ENCODE measurements at regions not wholly inside any gene's neighbourhood (a gene's known extent, or its start where the extent isn't known, plus 50 kb on each side); places are given as distances from the start of the nearest gene placed in this dataset.

DNA sequence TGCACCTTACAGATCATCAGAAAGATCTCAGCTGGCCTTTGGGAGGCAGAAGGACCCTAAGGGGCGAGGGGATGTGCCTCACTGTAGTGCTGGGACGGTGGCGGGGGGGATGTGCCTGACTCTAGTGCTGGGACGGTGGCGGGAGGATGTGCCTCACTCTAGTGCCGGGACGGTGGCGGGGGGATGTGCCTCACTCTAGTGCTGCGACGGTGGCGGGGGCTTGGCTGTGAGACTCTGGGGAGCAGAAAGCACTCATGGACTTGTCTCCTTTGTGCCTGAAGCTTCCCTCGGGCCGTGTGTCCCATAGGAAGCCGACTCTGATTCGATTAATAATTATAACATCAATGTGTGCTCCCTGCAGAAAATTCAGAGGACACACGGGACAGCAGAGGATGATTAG lies 126.6 kb downstream of the ZNF664 start:
- H3K4me1 ChIP-seq (ENCODE audit: insufficient read depth, low read length), result peaks cover 8% of the 10 kb centered on the region
- no peaks in the 10 kb centered on the region for H4K20me1 ChIP-seq (ENCODE audit: insufficient read depth, low read length)
- H2AFZ ChIP-seq (ENCODE audit: low read length), result no peak overlapping the region
- BruUV-seq (replicated peaks), result no TSS peak
- TF ChIP-seq ARHGAP35 (CRISPR knock-in tag; IDR thresholded peaks at IDR 0.05; ENCODE audit: borderline replicate concordance) (no peak), NAIF1 (CRISPR knock-in tag; IDR thresholded peaks at IDR 0.05; ENCODE audit: borderline replicate concordance) (no peak), ZBTB7A (CRISPR knock-in tag; IDR thresholded peaks at IDR 0.05) (no peak), ZFP37 (CRISPR knock-in tag; IDR thresholded peaks at IDR 0.05; ENCODE audit: borderline replicate concordance) (no peak)
- TF ChIP-seq, protein P1, sequence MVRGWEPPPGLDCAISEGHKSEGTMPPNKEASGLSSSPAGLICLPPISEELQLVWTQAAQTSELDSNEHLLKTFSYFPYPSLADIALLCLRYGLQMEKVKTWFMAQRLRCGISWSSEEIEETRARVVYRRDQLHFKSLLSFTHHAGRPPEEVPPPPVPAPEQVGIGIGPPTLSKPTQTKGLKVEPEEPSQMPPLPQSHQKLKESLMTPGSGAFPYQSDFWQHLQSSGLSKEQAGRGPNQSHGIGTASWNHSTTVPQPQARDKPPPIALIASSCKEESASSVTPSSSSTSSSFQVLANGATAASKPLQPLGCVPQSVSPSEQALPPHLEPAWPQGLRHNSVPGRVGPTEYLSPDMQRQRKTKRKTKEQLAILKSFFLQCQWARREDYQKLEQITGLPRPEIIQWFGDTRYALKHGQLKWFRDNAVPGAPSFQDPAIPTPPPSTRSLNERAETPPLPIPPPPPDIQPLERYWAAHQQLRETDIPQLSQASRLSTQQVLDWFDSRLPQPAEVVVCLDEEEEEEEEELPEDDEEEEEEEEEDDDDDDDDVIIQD (CRISPR knock-in tag; IDR thresholded peaks at IDR 0.05; ENCODE audit: low read depth), result no peak
- H3K4me3 ChIP-seq (replicated peaks in 1 of 3; ENCODE audit: insufficient read depth in 1 of 3, low read depth in 2 of 3, low read length in 3 of 3), result no peak overlapping the region
- H3K9ac ChIP-seq (ENCODE audit: insufficient read depth, low read depth, low read length), result no peak overlapping the region
- ChIA-PET CTCF (ENCODE audit: low intra/inter-chr PET ratio, low total read pairs) (no interaction called here), POLR2A (no interaction called here)
- ATAC-seq (no peak), DNase-seq (ENCODE audit: low spot score) (no peak), FAIRE-seq (no peak)
- no peaks in the 10 kb centered on the region for H3K9me3 ChIP-seq (ENCODE audit: low read length)
- no peaks in the 10 kb centered on the region for H3K36me3 ChIP-seq (replicated peaks in 1 of 2; ENCODE audit: control insufficient read depth in 1 of 2, insufficient read depth in 2 of 2, low read length in 2 of 2)
- H3K4me2 ChIP-seq (ENCODE audit: low read depth, low read length), result no peak overlapping the region
- H3K79me2 ChIP-seq (ENCODE audit: insufficient read depth, low read length), result no peaks in the 10 kb centered on the region
- WGBS (ENCODE audit: low lambda C conversion rate), result 55% methylated on average over 10 of the region's 16 CpGs
- H3K27ac ChIP-seq (ENCODE audit: extremely low read length, insufficient read depth, low read length), result no peak overlapping the region
- in situ Hi-C loops (cut with HindIII; ENCODE audit: extremely low pct_ligation_motif_present, low pct_unique_long_range_greater_than_20kb) (no loop called here), intact Hi-C loops (cut with micrococcal nuclease; ENCODE audit: unreplicated experiment) (no loop called here)
- H3K27me3 ChIP-seq (ENCODE audit: control insufficient read depth in 1 of 2, insufficient read depth in 2 of 2, low read length in 2 of 2), result peaks cover 2 to 26% of the 10 kb centered on the region in 2 experiments; a peak in 3 of 5 replicates

DNA sequence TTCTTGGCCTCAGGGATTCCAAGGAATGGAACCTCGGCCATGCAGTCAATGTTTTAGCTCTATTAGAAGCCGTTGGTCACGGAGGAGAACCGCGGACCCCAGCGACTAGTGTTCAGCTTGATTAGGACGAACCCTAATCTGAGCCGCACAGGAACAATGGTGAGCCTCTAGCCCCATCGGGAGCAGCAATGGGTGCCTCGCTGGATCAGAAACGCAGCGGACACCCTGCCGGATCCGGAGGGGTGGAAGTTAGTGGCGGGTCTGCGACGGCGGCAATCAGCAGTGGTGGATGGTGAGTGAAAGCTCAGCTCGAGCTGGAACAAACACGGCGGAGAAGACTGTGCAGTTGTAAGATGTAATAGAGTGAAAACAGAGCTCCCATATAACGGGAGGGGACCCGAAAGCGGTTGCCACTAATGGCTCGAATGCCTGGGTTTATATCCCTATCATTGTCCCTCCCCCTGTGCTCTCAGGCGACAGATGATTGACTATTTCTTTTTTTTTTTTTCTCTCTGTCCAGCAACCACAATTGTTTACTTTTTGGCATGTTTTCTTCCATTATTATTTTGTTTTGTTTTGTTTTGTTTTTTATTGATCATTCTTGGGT lies 127.7 kb downstream of the ZNF664 start:
- 67% methylated on average over 26 of the region's 26 CpGs for WGBS (ENCODE audit: low lambda C conversion rate)
- POLR2A ChIA-PET, result no interaction called here
- Histone ChIP-seq H3K27me3 (ENCODE audit: control insufficient read depth in 1 of 2, insufficient read depth in 2 of 2, low read length in 2 of 2) (peaks cover 2 to 26% of the 10 kb centered on the region in 2 experiments; a peak in 3 of 5 replicates), H3K36me3 (replicated peaks in 1 of 2; ENCODE audit: control insufficient read depth in 1 of 2, insufficient read depth in 2 of 2, low read length in 2 of 2) (no peaks in the 10 kb centered on the region), H3K4me3 (replicated peaks in 1 of 3; ENCODE audit: insufficient read depth in 1 of 3, low read depth in 2 of 3, low read length in 3 of 3) (no peak overlapping the region), H3K9me3 (ENCODE audit: low read length) (no peaks in the 10 kb centered on the region), H3K4me1 (ENCODE audit: insufficient read depth, low read length) (peaks cover 14% of the 10 kb centered on the region), H3K4me2 (ENCODE audit: low read depth, low read length) (no peak overlapping the region), H3K27ac (ENCODE audit: extremely low read length, insufficient read depth, low read length) (no peak overlapping the region), H3K9ac (ENCODE audit: insufficient read depth, low read depth, low read length) (no peak overlapping the region), H3K79me2 (ENCODE audit: insufficient read depth, low read length) (no peaks in the 10 kb centered on the region), H2AFZ (ENCODE audit: low read length) (no peak overlapping the region), H4K20me1 (ENCODE audit: insufficient read depth, low read length) (no peaks in the 10 kb centered on the region)
- DNase-seq (ENCODE audit: low spot score) (no peak), FAIRE-seq (no peak), ATAC-seq (no peak)
- BruUV-seq (replicated peaks), result no TSS peak
- CTCF ChIA-PET (ENCODE audit: low intra/inter-chr PET ratio, low total read pairs), result no interaction called here
- in situ Hi-C loops (cut with HindIII; ENCODE audit: extremely low pct_ligation_motif_present, low pct_unique_long_range_greater_than_20kb) (no loop called here), intact Hi-C loops (cut with micrococcal nuclease; ENCODE audit: unreplicated experiment) (no loop called here)
- TF ChIP-seq ISL2 (CRISPR knock-in tag; IDR thresholded peaks at IDR 0.05), result no peak
- TF ChIP-seq, protein P2, sequence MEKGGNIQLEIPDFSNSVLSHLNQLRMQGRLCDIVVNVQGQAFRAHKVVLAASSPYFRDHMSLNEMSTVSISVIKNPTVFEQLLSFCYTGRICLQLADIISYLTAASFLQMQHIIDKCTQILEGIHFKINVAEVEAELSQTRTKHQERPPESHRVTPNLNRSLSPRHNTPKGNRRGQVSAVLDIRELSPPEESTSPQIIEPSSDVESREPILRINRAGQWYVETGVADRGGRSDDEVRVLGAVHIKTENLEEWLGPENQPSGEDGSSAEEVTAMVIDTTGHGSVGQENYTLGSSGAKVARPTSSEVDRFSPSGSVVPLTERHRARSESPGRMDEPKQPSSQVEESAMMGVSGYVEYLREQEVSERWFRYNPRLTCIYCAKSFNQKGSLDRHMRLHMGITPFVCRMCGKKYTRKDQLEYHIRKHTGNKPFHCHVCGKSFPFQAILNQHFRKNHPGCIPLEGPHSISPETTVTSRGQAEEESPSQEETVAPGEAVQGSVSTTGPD (CRISPR knock-in tag; IDR thresholded peaks at IDR 0.05), result no peak
- no peak for TF ChIP-seq SALL2 (CRISPR knock-in tag; IDR thresholded peaks at IDR 0.05)
- no peak for TF ChIP-seq SRSF4 (IDR thresholded peaks at IDR 0.05; ENCODE audit: low read depth, low read length, poor library complexity, severe bottlenecking)
- TF ChIP-seq ZNF496 (CRISPR knock-in tag; IDR thresholded peaks at IDR 0.05; ENCODE audit: insufficient replicate concordance), result no peak
- TF ChIP-seq, protein P3, sequence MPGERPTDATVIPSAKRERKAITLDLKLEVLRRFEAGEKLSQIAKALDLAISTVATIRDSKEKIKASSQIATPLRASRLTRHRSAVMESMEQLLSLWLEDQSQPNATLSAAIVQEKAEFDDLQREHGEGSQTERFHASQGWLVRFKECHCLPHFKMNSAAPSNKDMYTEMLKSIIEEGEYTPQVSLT (CRISPR knock-in tag; IDR thresholded peaks at IDR 0.05; ENCODE audit: borderline replicate concordance, low read depth), result no peak
- no peak for TF ChIP-seq POLR2G (IDR thresholded peaks at IDR 0.05; ENCODE audit: low read depth, low read length)
- TF ChIP-seq SOX6 (IDR thresholded peaks at IDR 0.05), result no peak
- no peak for TF ChIP-seq SOX6 (CRISPR knock-in tag; IDR thresholded peaks at IDR 0.05)
- TF ChIP-seq, protein P4, sequence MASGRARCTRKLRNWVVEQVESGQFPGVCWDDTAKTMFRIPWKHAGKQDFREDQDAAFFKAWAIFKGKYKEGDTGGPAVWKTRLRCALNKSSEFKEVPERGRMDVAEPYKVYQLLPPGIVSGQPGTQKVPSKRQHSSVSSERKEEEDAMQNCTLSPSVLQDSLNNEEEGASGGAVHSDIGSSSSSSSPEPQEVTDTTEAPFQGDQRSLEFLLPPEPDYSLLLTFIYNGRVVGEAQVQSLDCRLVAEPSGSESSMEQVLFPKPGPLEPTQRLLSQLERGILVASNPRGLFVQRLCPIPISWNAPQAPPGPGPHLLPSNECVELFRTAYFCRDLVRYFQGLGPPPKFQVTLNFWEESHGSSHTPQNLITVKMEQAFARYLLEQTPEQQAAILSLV (CRISPR knock-in tag; IDR thresholded peaks at IDR 0.05; ENCODE audit: borderline replicate concordance), result no peak
